ENCODE measurements at regions not wholly inside any gene's neighbourhood (a gene's known extent, or its start where the extent isn't known, plus 50 kb on each side); places are given as distances from the start of the nearest gene placed in this dataset.
"Not testable (repeated sequence)": the region's sequence is repeated elsewhere in the genome, so short reads cannot be mapped to it uniquely, and the experiment has no call there.

DNA sequence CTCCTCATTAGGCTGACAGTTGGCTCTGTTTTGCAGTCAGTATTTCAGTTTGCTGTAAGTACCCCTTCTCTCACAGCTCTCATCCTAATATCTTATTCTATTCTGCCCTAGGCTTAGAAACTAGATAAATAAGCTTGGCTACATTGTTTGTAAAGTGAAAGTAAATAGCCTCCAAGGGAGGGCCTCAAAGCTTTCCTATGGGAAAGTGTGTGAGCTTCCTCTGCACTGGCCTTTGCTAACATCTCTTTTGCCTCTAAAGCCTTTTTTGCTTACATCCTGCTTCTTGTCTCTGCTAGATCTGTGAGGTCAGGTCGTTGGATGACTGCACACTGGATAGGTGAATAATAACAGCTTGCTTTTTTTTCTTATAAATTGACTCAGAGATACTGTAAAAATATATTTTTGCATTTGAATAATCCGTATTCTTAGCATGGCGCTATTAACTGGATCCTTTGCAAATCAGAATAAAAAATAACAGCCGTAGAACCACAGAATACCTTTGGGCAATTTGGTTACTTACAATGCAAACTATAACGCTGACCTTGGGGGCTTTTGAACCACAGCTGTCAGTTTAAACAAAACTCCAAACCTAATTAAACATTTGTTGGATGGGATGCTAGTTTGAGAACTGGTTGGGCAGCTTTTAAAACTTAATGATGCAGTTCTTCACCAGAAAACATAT, 55.1 kb downstream of the TTC6 start:
- no peak for DNase-seq

DNA sequence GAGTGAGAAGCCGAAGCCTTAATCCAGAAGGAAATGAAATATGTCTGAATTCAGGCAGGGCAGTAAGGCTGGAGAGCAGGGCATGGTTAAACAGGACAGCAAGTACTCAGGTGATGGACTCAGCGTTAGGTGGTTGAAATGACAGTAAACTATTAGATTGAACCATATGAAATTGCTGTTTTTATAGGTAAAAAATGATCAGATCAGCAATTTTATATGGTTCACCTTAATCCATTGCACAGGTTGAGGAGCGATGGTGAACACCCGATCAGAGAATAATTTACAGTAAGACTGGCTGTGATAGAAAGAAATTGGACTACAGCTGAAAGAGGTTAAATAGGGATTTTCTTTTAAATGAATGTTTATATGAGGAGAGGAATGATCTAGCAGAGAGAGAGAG, 56.6 kb downstream of the TTC6 start:
- DNase-seq: no peak

GRCh38 chr14:37655418-37655817, 60.0 kb downstream of the TTC6 start:
- no peak for DNase-seq

DNA sequence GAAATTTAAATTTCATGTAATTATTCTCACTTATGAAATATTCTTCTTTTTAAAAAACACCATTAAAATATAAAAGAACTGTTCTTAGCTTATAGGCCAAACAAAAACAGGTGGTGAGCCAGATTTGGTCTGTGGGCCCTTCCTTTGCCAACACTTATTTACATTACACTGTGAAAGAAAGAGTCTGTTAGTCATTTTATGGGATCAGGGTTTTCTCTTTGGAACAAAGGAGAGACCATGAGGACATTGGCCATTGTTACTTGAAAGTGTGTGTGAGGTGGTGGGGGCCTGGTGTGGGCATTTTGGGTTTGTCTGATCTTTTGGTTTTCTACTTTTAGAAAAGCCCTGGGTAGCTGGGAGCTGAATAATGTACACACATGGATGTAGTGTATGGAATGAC, 62.7 kb downstream of the TTC6 start:
- DNase-seq: no peak

GRCh38 chr14:37663498-37663897, 68.1 kb downstream of the TTC6 start:
- DNase-seq: no peak

DNA sequence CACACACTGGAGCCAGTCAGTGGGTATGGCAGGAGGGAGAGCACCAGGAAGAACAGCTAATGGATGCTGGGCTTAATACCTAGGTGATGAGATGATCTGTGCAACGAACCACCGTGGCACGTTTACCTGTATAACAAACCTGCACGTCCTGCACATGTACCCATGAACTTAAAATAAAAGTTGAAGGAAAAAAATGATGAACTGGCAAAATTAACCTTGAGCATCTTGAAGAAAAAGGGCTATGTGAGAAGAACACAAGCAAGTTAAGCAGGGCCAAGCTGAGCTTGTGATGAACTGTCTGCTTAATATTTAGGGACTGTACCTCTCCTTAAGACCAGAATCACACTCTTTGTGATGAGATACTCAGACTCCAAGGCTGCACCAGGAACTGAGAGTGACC, 70.0 kb downstream of the TTC6 start:
- no peak for DNase-seq

- DNase-seq: no peak
Observed at GRCh38 chr14:37665951-37666350, 70.5 kb downstream of the TTC6 start.

- no peak for DNase-seq
Observed at GRCh38 chr14:37668646-37669045, 73.2 kb downstream of the TTC6 start.

- DNase-seq: no peak
Observed at GRCh38 chr14:37669242-37669641, 73.8 kb downstream of the TTC6 start.

DNA sequence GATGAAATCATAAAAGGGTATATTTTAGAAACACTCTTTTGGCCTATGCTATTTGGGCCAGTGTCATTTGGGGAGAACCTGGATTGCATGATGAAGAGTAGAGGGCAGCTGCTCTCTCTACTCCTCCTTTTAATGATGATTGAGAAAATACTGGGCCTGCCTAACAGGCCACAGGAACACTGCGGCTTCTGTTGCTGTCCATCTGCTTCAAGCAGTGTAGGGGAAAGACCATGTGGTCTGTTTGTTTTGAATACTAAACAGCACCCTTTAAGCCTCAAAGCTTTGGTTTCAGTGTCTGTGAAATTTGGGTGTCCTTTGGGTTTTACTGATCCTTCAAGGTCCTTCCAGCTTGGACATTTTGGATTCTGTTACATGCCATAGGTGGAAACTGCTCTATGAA, 78.0 kb downstream of the TTC6 start:
- DNase-seq: no peak

- DNase-seq: peak; percentile 61
Observed at GRCh38 chr14:37678916-37679315, 83.5 kb downstream of the TTC6 start.

GRCh38 chr14:37681486-37681885, 86.1 kb downstream of the TTC6 start:
- DNase-seq: no peak

GRCh38 chr14:37692680-37693079, 97.3 kb downstream of the TTC6 start:
- DNase-seq: not testable (repeated sequence)

DNA sequence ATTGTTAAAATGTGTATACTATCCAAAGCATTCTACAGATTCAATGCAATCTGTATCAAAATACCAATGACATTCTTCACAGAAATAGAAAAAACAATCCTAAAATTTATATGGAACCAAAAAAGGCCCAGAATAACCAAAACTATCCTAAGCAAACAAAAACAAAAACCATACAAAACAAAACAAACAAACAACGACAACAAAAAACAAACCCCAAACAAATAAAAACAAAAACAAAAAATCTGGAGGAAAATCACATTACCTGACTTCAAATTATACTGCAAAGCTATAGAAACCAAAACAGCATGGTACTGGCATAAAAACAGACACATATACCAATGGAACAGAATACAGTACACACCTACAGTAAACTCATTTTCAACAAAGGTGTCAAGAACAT, 98.0 kb downstream of the TTC6 start:
- DNase-seq: not testable (repeated sequence)

DNA sequence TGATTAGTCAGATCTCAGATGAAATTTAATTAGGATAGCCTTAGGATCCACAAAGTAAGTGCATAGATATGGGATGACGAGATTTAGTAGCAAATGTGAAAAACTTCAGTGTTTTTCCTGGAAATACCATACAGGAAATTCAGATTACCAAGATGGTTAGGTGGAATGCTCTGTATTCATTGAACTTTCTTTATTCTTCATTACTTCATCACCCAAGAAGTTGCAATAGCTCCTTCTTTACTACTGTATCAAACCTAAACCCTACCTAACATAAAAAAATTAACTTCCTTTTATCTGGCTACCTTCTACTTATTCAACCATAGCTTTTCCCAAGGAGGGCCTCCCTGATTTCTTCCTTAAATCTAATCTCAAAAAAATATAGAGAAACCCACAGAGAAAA, 100.4 kb downstream of the TTC6 start:
- DNase-seq: no peak

DNA sequence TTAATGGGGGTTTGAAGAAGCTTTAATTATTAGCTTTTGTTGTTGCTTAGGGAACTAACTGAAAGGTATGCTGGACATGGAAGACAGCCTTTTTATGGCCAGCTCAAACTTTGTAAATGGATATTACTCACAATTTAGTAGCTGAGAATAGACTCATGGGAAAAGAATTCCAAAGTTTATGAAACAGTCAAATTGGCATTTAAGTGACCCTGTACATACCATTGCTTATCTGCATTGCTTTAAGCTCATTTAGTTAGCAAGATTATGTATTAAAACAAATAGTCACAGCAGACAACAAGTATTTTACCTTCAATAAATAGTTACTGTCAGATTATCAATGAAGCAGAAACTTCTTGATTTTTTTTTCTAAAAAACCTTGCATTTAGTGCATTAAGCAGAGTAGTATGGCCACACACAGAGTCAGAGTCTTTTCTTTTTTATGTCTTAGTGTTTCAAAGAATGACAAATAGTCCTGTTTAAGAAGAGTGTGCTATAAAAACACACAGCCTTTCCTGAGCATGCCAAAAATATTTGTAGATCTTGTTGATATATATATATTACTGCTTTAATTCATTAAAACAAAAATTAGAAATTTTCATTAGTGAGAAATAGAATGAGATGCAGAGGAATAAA, 102.2 kb downstream of the TTC6 start:
- DNase-seq: no peak

- no peak for DNase-seq
Observed at GRCh38 chr14:37698840-37699777, 103.7 kb downstream of the TTC6 start.

GRCh38 chr14:37707716-37708115, 112.3 kb downstream of the TTC6 start:
- DNase-seq: no peak

DNA sequence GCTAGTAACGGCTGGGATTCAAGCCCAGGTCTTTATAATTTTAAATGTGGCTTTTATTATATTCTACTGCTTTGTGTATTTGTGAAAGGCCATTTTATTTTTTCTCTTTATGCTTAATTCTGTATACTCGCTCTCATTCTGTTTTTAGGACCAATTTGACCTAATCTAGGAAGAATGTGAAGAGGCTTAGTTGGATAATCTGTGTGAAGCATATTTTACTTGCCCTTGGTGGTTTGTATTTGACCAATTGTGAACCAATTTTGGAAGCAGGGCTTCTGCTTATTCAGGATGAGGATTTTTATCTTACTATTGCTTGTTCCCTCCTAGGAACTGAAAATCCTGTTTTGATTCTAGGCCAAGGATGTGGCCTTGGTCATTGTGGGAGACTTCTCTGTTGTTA, 113.1 kb downstream of the TTC6 start:
- no peak for DNase-seq

DNA sequence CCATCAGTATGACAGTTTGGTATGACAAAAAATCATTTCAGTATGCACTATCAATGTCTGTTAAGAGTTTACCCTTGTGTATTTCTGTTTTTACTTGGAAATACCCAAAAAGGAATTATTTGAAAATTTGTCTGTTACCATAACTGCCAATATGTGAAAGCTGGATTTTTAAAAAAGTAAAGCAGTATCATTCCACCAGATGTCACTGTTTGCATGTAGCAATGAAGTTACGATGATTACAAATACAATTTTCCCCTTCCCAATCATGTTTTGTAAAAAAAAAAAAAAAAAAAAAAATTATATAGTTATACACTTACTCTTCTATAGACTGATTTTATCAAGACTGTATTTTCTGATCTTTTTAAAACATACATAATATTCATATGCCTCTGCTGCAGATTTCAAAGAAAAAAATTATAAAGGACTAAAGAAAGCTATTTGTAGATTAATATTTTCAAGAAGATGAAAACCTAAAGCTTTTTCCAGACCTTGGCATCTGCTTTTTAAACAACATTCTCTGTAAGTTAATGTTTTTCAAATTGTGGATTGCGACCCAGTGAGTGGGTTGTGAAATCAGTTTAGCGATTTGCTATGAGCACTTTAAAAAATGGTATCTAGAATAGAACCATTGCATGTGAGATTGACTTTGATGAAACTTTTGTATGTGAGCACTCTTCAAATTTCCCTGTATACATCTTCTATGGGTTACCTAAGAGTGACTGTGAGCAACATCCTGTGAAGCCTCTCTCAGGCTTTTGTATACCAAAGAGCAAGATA, 114.2 kb downstream of the TTC6 start:
- DNase-seq: no peak

DNA sequence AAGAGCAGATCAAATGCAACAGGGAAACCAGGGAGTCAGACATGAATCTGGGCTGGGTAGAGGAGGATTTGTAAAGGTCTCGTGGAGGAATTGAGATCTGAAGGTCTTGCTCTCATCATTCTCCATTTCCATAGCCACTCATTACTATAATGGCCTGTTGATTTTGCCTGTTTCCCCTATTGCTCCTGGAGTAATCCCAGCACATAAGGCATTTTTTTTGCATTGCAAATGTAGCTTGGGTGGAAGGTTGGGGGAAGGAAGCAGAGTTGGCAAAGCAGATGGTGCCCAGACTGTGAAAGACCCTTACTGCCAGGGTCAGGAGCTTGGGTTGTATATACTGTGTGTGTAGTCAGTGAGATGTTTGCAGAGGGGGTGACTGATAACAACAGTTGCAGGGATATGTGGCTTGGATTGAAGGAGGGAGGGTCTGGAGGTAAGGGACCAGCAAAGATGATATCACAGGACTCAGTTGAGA, 116.0 kb downstream of the TTC6 start:
- no peak for DNase-seq

DNA sequence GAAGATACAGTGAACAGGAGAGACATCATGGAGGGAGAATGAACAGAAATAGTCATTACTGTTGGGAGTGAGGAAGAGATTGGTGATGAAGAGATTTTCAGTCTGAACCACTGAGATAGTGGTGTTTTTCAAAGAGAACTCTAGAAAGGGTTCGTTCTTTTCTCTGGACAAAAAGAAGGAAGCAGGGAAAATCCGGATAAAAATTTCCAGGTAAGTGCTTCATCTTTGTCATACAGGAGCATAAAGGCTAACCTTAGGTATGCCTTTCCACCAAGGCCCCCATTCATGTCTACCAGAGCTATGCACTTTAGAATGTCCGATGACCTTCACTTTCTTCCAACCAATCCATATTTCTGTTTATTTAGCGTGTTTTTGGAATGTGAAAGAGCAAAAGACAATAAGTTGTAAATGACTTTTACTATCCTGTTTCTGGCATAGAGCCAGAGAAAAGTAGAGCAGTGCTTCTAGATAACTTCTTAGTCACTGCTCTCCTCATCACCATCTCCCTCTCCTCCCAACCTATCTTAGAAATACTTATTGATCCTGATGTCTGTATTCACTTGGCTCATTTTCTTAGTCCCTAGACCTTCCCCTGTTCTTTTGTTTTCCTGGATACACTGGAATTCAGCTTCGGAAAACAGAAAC, 116.5 kb downstream of the TTC6 start:
- no peak for DNase-seq
